HepG2 (cell line): ENCODE measurements at regions not wholly inside any gene's neighbourhood (a gene's known extent, or its start where the extent isn't known, plus 50 kb on each side); places are given as distances from the start of the nearest gene placed in this dataset.

Experiments
- ATF7 ChIP-seq, 2 experiments: fragments of 450-650 bp in 1 of 2; sonication (generic) in 1 of 2; formaldehyde crosslinking in 1 of 2; IDR thresholded peaks; 2 replicates each; pipeline versions ENCODE4 v1.4.0 to v1.6.1; 2016 to 2020; ENCODE audit warnings: antibody characterized with exemption in 1 of 2, mild to moderate bottlenecking in 1 of 2, missing genetic modification reagents in 1 of 2
- FIP1L1 ChIP-seq: fragments of 200-400 bp; formaldehyde crosslinking; IDR thresholded peaks from 2 replicates; pipeline ENCODE4 v1.6.1; 2018; ENCODE audit warnings: low read depth, mild to moderate bottlenecking, low read length, moderate library complexity, borderline replicate concordance; ENCODE audit not compliant: insufficient read depth
- FOSL2 ChIP-seq: sonication (generic); formaldehyde crosslinking; IDR thresholded peaks from 2 replicates; pipeline ENCODE4 v1.4.0; 2020; ENCODE audit warnings: missing genetic modification reagents
- GABPA ChIP-seq, 2 experiments: IDR thresholded peaks; 2 replicates each; pipeline ENCODE4 v1.6.1; 2011 to 2016; ENCODE audit warnings: low read depth in 2 of 2, low read length in 1 of 2, missing biosample characterization in 1 of 2, missing genetic modification characterization in 1 of 2
- MEIS1 ChIP-seq: sonication (generic); formaldehyde crosslinking; IDR thresholded peaks from 2 replicates; pipeline ENCODE4 v1.9.0; 2021; ENCODE audit warnings: mild to moderate bottlenecking, missing genetic modification reagents, moderate library complexity, borderline replicate concordance
- NFRKB ChIP-seq: fragments of 450-650 bp; IDR thresholded peaks from 2 replicates; pipeline ENCODE4 v1.6.1; 2017
- TCF7 ChIP-seq: sonication (generic); IDR thresholded peaks from 2 replicates; pipeline ENCODE4 v1.6.1; 2016; ENCODE audit warnings: antibody characterized with exemption, low read depth
- TF ChIP-seq, protein P1 (sequence below): sonication (generic); formaldehyde crosslinking; IDR thresholded peaks from 2 replicates; pipeline ENCODE4 v1.4.0; 2020; ENCODE audit warnings: mild to moderate bottlenecking, low read depth, missing genetic modification reagents

DNA sequence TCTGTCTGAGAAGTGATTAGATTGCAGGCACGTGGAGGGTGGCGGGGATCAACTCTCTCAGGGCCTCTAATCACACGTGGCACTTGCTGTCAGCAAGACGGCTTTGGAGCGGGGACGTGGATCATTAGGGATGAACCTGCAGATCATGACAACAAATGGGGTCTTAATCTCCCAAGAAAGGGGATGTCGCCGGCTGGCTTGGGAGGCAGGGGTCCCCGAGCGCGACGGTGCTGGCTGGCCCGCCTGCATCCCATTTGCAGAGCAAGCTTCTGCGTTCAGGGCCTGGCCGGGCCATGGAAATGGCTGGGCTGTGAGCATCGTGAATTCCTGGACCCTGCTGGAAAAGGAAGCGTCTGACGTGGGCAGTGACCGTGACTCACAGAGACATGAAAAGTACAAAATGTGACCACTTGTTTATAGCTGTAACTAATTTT, 85.1 kb upstream of the SHOX start:
- TF ChIP-seq NFRKB (no peak), TCF7 (no peak), MEIS1 (CRISPR knock-in tag) (no peak), FOSL2 (CRISPR knock-in tag) (no peak), FIP1L1 (no peak), ATF7 (IDR thresholded peaks at IDR 0.05) (no peak), ATF7 (CRISPR knock-in tag; IDR thresholded peaks at IDR 0.05) (no peak), GABPA (IDR thresholded peaks at IDR 0.05; ENCODE audit: low read depth, low read length) (no peak), GABPA (CRISPR knock-in tag; IDR thresholded peaks at IDR 0.05; ENCODE audit: low read depth) (no peak)
- TF ChIP-seq, protein P1, sequence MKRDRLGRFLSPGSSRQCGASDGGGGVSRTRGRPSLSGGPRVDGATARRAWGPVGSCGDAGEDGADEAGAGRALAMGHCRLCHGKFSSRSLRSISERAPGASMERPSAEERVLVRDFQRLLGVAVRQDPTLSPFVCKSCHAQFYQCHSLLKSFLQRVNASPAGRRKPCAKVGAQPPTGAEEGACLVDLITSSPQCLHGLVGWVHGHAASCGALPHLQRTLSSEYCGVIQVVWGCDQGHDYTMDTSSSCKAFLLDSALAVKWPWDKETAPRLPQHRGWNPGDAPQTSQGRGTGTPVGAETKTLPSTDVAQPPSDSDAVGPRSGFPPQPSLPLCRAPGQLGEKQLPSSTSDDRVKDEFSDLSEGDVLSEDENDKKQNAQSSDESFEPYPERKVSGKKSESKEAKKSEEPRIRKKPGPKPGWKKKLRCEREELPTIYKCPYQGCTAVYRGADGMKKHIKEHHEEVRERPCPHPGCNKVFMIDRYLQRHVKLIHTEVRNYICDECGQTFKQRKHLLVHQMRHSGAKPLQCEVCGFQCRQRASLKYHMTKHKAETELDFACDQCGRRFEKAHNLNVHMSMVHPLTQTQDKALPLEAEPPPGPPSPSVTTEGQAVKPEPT (CRISPR knock-in tag) = no peak
